HG03521 (cell line): ENCODE measurements at regions not wholly inside any gene's neighbourhood (a gene's known extent, or its start where the extent isn't known, plus 50 kb on each side); places are given as distances from the start of the nearest gene placed in this dataset.

ENCODE experiments used
- ATAC-seq: cut with Tn5 transposase; IDR thresholded peaks from one replicate; pipeline ENCODE4 v1.9.1; 2021; ENCODE audit warnings: mild to moderate bottlenecking, moderate library complexity; ENCODE audit not compliant: unreplicated experiment

DNA sequence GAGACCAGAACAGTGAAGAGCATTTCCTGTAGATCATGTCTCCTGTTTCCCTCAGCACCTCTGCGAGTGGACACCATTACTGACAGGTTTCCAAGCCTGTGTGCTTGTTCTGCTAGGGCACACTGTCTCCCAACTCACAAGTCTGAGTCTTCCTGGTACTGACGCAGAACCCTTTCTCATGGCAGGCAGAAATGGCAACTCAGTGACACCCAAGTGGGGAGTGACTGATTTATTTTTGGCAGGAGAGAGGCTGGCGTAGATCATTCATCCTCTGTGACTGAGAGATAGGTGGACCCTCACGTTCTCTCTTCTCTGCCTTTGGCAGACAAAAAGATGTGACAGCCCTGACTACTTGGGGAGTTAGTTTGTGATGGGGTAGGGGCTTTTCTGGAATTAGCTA, 183.4 kb downstream of the RFC3 start:
- ATAC-seq = no peak

- ATAC-seq = no peak
Observed at GRCh38 chr13:34002141-34002540, 184.2 kb downstream of the RFC3 start.

DNA sequence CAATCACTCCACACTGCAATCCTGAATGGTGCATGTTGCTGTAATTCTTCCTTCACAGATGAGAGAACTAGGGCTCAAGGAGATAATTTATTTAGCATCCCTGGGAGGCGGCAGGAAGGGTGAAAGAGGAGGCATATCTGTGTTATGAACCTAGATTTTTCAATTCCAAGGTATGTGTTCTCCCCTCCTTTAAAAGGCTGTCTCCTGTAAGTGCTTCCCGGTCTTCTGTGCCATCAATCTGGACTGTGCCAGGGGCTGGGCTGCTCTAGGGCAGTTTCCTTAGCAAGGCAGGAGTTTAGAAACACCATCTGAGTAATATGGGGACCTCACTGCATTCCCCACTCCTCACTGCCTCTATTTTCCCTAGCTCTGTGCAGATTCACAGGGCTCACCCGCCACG, 185.0 kb downstream of the RFC3 start:
- ATAC-seq = no peak

- no peak for ATAC-seq
Observed at GRCh38 chr13:34003656-34004055, 185.7 kb downstream of the RFC3 start.

GRCh38 chr13:34004676-34005075, 186.7 kb downstream of the RFC3 start:
- no peak for ATAC-seq

DNA sequence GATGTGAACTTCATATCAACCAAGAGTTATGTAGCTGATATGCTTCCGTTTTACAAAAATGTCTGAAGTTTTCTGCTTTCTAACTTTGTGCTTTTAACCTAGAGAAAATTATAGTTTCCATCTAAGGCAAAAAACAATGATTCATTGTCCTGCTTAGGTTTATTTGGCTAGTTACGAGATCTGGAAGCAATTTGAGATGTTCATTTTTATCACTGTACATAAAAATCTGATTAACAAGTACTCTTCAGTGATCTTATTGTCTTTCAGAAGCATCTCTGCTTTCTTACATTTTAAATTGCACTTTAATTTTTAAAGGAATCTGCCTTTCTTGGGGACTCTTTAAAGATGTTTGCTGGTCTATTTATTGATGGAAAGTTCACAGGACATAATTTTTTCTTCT, 188.1 kb downstream of the RFC3 start:
- no peak for ATAC-seq

DNA sequence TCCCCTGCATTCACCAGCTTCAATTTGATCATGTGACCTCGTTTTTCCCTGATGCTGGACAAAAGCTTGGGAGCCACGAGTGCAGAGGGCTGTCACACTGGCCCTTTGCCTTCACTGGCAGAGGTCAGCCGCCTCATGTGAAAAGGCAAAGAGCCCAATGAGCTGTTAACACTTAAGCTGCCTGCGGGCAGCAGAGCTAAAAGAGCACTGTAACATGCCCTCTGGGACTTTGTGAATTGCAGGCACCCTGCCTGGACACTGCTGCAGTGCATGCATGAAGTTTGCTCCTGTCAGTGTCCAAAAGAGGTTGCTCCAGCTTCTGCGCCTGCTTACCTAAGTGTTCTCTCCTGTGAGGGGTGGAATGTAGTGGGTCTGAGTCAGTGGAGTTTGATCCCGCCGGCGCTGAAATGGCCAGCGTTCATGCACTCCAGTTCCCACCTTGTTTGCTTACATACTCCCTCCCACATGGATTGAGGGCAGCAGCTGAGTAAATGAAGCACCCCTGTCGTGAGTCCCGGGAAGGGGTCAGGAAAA, 193.7 kb downstream of the RFC3 start:
- no peak for ATAC-seq

- no peak for ATAC-seq
Observed at GRCh38 chr13:34012382-34012781, 194.4 kb downstream of the RFC3 start.

GRCh38 chr13:34013061-34013460, 195.1 kb downstream of the RFC3 start:
- ATAC-seq = no peak

DNA sequence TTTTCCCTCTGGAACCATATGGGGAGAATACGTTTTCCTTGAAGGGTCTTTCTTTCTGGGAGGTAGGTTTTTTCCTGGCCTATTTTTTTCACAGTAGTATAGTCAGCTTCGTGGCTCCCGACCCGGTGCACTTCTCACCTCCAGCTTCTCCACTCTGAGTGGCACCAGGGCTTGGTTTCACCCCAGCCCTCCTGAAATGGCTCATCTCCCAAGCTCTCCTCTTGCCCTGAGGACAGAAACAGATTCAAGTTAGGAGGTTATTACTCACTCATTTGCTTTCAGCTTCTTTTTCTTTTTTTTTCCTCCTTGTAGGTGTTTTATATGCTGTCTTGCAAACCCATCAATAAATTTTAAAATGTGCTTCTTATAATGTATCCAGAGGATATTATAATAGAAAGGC, 199.3 kb downstream of the RFC3 start:
- ATAC-seq = no peak

- ATAC-seq = no peak
Observed at GRCh38 chr13:34019870-34020269, 201.9 kb downstream of the RFC3 start.

- ATAC-seq = no peak
Observed at GRCh38 chr13:34020388-34020787, 202.4 kb downstream of the RFC3 start.

DNA sequence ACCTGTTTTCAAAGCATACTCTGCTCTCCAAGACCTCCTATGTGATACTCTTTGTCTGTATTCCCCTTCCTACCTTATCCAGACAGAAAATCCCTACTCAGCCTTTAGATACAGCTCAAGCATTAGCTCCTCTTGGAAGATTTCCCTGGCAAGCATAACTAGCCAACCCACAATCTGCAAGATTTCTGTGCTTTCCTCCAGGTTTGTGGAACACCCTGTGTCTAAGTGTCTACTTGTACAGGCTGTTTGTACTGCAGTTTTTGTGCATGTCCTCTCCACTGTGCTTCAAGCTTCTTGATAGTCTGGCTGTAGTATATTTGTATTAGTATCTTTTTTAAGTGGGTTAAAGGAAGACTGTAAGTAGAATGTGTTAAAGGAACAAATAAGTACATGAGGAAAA, 203.7 kb downstream of the RFC3 start:
- ATAC-seq = no peak

DNA sequence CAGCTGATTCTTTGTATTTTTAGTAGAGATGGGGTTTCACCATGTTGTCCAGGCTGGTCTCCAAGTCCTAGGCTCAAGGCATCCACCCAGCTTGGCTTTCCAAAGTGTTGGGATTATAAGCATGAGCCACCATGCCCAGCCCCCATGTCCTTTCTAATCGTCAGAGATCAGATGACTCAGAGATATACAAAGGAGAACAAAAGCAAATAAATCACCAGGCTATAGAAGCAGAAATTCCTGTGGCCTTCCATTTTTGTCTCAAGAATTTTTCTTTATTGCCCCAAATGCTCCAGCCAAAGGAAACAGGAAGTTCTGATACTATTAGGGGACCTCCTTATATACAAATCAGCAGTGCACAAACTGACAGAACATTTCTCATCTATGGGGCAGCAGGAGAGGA, 207.8 kb downstream of the RFC3 start:
- ATAC-seq = no peak

GRCh38 chr13:34026308-34026707, 208.4 kb downstream of the RFC3 start:
- ATAC-seq = no peak

DNA sequence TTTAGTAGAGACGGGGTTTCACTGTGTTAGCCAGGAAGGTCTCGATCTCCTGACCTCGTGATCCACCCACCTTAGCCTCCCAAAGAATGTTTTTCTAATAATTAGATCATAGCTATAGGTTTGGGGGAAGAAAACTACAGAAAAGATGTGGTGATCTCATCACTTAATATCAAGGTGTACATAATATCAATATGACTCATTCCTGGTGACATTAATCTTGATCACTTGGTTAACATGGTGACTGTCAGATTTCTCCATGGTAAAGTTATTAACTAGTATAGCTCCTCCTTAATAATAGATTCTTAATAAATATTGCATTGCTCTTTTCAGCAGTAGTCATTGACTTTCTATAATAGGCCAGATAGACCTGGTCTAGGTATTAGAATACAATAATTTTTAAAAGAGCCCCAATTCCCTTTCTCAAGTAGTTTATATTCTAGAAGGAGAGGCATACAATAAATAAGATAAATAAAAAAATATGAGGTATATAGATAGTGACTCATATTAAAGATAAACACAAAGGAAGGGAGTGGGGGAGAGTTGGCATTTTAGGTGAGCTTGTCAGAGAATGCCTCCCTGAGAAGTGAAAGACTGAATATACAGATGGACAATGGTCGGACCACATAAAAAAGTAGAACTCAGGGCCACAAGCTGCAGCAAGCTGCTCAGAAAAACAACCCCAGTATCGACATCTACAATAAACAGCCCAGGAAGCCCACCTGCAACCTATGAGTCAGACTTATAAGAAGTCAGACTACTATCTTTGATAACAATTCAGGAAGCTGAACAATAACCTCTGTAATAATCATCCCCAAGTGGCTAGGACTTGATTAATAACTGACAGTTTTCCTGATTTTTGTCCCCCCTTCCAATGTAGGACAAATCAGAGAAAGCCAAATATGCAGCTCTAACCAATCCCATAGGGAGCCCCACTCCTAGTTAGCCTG, 210.8 kb downstream of the RFC3 start:
- ATAC-seq = no peak

- ATAC-seq = no peak
Observed at GRCh38 chr13:34030782-34031181, 212.8 kb downstream of the RFC3 start.

DNA sequence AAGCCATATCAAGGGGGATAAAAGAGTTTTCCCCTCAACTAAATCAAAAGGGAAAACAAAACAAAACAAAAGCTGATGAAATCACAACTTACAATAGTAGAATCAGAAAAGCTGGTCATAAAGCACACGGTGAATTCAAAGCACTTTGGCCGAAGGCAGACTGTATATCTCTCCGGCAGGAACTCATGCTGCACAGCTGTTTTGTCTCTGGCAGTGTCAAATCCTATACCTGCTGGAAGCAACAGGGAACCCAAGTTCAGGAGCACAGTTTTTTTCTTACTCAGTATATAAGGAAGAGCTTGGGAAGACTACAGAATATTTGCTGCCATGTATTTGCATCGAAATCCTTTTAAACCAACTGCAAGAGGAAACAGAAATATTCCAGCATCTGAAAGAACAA, 213.7 kb downstream of the RFC3 start:
- no peak for ATAC-seq

DNA sequence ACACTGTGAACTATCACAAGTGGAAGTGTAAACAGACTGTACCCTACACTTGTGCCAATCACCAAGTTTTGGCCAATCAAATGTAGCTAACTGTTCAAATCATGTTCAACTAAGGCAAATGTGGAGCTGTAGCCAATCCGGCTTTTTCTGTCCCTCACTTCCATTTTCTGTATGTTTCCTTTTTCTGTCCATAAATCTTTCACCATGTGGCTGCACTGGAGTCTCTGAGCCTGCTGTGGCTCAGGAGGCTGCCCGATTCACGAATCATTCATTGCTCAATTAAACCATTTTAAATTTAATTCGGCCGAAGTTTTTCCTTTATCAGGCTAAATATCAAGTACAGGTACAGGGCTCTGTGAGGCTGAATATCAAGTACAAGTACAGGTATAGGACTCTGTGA, 216.5 kb downstream of the RFC3 start:
- no peak for ATAC-seq

DNA sequence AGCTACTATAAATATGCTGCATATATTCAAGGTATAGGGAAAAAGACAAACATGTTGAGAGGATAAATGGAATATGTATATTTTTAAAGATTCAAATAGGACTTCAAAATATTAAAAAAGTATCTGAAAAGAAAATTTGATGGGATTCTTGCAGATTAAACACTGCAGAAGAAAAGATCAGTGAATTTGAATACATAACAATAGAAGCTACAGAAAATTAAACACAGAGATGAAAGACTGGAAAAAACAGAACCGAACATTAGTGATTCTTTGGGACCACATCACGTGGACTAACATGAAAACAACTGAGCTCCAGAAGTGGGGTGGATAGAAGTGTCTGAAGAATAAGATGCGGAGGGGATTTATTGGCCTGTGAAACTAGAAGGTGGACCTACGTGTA, 217.2 kb downstream of the RFC3 start:
- ATAC-seq = no peak

GRCh38 chr13:34035676-34036325, 217.9 kb downstream of the RFC3 start:
- no peak for ATAC-seq
